OCI-LY7 (cell line): ENCODE measurements at regions not wholly inside any gene's neighbourhood (a gene's known extent, or its start where the extent isn't known, plus 50 kb on each side); places are given as distances from the start of the nearest gene placed in this dataset.

Experiments
- BruUV-seq: library from RNA; stranded (reverse); fragments of 400-500 nt; replicated peaks from 2 replicates; lab custom pipeline; 2021; lab: Mats Ljungman, UMichigan
- CTCF ChIA-PET: fragments of 300-600 bp; sonication (Branson Sonifier 250); formaldehyde crosslinking; loops from one replicate; lab custom pipeline; 2022; ENCODE audit warnings: antibody characterized with exemption; ENCODE audit not compliant: unreplicated experiment; lab: Charles Lee
- POLR2A ChIA-PET: fragments of 300-600 bp; sonication (Branson Sonifier 250); formaldehyde crosslinking; loops from one replicate; lab custom pipeline; 2022; ENCODE audit warnings: antibody characterized with exemption; lab: Charles Lee
- DNase-seq: peaks from one replicate; pipeline ENCODE4 v3.0.0-alpha.2; 2015; ENCODE audit warnings: low spot score
- H2AFZ ChIP-seq: fragments of 200-600 bp; sonication (generic), shearing (Covaris generic); 2 replicates; pipeline ENCODE4 v1.6.1; 2014; ENCODE audit warnings: mild to moderate bottlenecking, antibody characterized with exemption, low read length, moderate library complexity
- H3K27ac ChIP-seq: fragments of 200-600 bp; sonication (generic); 2 replicates; pipeline ENCODE4 v1.5.1; 2014; ENCODE audit warnings: mixed run types, low read depth, mild to moderate bottlenecking, moderate library complexity, low read length, inconsistent platforms; ENCODE audit not compliant: poor library complexity, severe bottlenecking
- H3K36me3 ChIP-seq: fragments of 200-600 bp; sonication (generic); 2 replicates; pipeline ENCODE4 v1.6.1; 2014; ENCODE audit warnings: mild to moderate bottlenecking, antibody characterized with exemption, low read length, moderate library complexity, mixed read lengths; ENCODE audit not compliant: insufficient read depth
- H3K4me1 ChIP-seq: fragments of 200-600 bp; sonication (generic); 2 replicates; pipeline ENCODE4 v1.5.1; 2014; ENCODE audit warnings: mild to moderate bottlenecking, low read length; ENCODE audit not compliant: insufficient read depth, poor library complexity, severe bottlenecking
- H3K4me2 ChIP-seq: fragments of 200-600 bp; sonication (generic); 2 replicates; pipeline ENCODE4 v1.6.1; 2014; ENCODE audit warnings: mild to moderate bottlenecking, low read length
- H3K4me3 ChIP-seq: fragments of 200-600 bp; sonication (generic); 2 replicates; pipeline ENCODE4 v1.5.1; 2014; ENCODE audit warnings: mild to moderate bottlenecking, low read depth, low read length; ENCODE audit not compliant: poor library complexity, severe bottlenecking
- H3K79me2 ChIP-seq: fragments of 200-600 bp; sonication (generic); 2 replicates; pipeline ENCODE4 v1.6.1; 2016; ENCODE audit warnings: low read depth, mild to moderate bottlenecking, low read length, moderate library complexity, mixed read lengths; ENCODE audit not compliant: insufficient read depth
- H3K9me2 ChIP-seq: fragments of 200-600 bp; sonication (generic); 2 replicates; pipeline ENCODE4 v1.6.1; 2016; ENCODE audit warnings: mild to moderate bottlenecking, low read length, mixed read lengths; ENCODE audit not compliant: insufficient read depth
- H3K9me3 ChIP-seq: fragments of 200-600 bp; sonication (generic); 2 replicates; pipeline ENCODE4 v1.6.1; 2014; ENCODE audit warnings: mild to moderate bottlenecking, mixed run types, low read length, mixed read lengths
- H4K20me1 ChIP-seq: fragments of 200-600 bp; sonication (generic); 2 replicates; pipeline ENCODE4 v1.6.1; 2014; ENCODE audit warnings: mild to moderate bottlenecking, antibody characterized with exemption, low read length, moderate library complexity, mixed read lengths; ENCODE audit not compliant: insufficient read depth
- CTCF ChIP-seq: fragments of 200-600 bp; sonication (generic); conservative IDR thresholded peaks from 2 replicates; pipeline ENCODE4 v1.5.1; 2014; ENCODE audit warnings: mild to moderate bottlenecking, antibody characterized with exemption, low read length, moderate library complexity, mixed read lengths
- EZH2phosphoT487 ChIP-seq: fragments of 200-600 bp; sonication (generic); IDR thresholded peaks from 2 replicates; pipeline ENCODE4 v1.6.1; 2018; ENCODE audit warnings: low read depth, borderline replicate concordance, mild to moderate bottlenecking, mixed run types, antibody characterized with exemption, low read length, moderate library complexity, mixed read lengths
- intact Hi-C: fragments of 100-400 bp; cut with micrococcal nuclease; formaldehyde crosslinking; loops from one replicate; pipeline ENCODE4 v1.10.0; 2022; ENCODE audit not compliant: unreplicated experiment

- H3K79me2 ChIP-seq: no peaks in the 10 kb centered on the region
- no peaks in the 10 kb centered on the region for H4K20me1 ChIP-seq
- no peaks in the 10 kb centered on the region for H3K36me3 ChIP-seq
- no peaks in the 10 kb centered on the region for H3K9me3 ChIP-seq
- DNase-seq: no peak
- no peaks in the 10 kb centered on the region for H3K9me2 ChIP-seq
- no peak overlapping the region for H3K4me2 ChIP-seq
- intact Hi-C loops: no loop called here
- no peak overlapping the region for H2AFZ ChIP-seq
- BruUV-seq: no TSS peak
- ChIA-PET POLR2A (no interaction called here), CTCF (no interaction called here)
- H3K4me3 ChIP-seq: no peak overlapping the region
- no peaks in the 10 kb centered on the region for H3K4me1 ChIP-seq
- no peak for TF ChIP-seq EZH2phosphoT487
- TF ChIP-seq CTCF: no peak
- no peak overlapping the region for H3K27ac ChIP-seq
These were observed 126.3 kb upstream of the IRX4 start for GRCh38 chr5:2008851-2009629.

- Histone ChIP-seq H3K36me3 (no peaks in the 10 kb centered on the region), H2AFZ (no peak overlapping the region), H3K79me2 (no peaks in the 10 kb centered on the region), H3K9me2 (no peaks in the 10 kb centered on the region), H3K9me3 (no peaks in the 10 kb centered on the region), H4K20me1 (no peaks in the 10 kb centered on the region), H3K4me1 (no peaks in the 10 kb centered on the region), H3K27ac (no peak overlapping the region), H3K4me3 (no peak overlapping the region), H3K4me2 (no peak overlapping the region)
- DNase-seq: no peak
- ChIA-PET POLR2A (interaction anchor here (1.1 kb wide), 1 partner anchor 21 kb away, joined by 3 read pairs; no protein-coding TSS in a partner anchor), CTCF (no interaction called here)
- BruUV-seq: no TSS peak
- no peak for TF ChIP-seq EZH2phosphoT487
- intact Hi-C loops: no loop called here
These were observed 125.3 kb upstream of the IRX4 start for GRCh38 chr5:2007878-2008501.

GRCh38 chr5:2007496-2007877 lies 124.8 kb upstream of the IRX4 start:
- Histone ChIP-seq H3K27ac (no peak overlapping the region), H3K9me3 (no peaks in the 10 kb centered on the region), H3K79me2 (no peaks in the 10 kb centered on the region), H2AFZ (no peak overlapping the region), H3K4me2 (no peak overlapping the region), H3K9me2 (no peaks in the 10 kb centered on the region), H3K4me1 (no peaks in the 10 kb centered on the region), H3K36me3 (no peaks in the 10 kb centered on the region), H3K4me3 (no peak overlapping the region), H4K20me1 (no peaks in the 10 kb centered on the region)
- no TSS peak for BruUV-seq
- intact Hi-C loops: no loop called here
- ChIA-PET POLR2A (interaction anchor here (1.1 kb wide), 1 partner anchor 21 kb away, joined by 3 read pairs; no protein-coding TSS in a partner anchor), CTCF (no interaction called here)
- DNase-seq: no peak
- TF ChIP-seq EZH2phosphoT487: no peak
- TF ChIP-seq CTCF: no peak
